RWPE1 (cell line): ENCODE measurements at regions not wholly inside any gene's neighbourhood (a gene's known extent, or its start where the extent isn't known, plus 50 kb on each side); places are given as distances from the start of the nearest gene placed in this dataset.

Source experiments
- CTCF ChIA-PET: fragments of 350-600 bp; sonication (Branson Sonifier 250); formaldehyde crosslinking; extraction: SDS; loops from one replicate; lab custom pipeline; 2021; lab: Yijun Ruan, JAX
- POLR2A ChIA-PET: fragments of 400-600 bp; formaldehyde crosslinking; extraction: SDS; loops from one replicate; lab custom pipeline; 2020; ENCODE audit warnings: antibody characterized with exemption; ENCODE audit not compliant: low non-redundant PET; lab: Yijun Ruan, JAX
- DNase-seq: peaks from one replicate; pipeline ENCODE4 v3.0.0; 2012; ENCODE audit warnings: low spot score
- H3K27ac ChIP-seq: fragments of 450-650 bp; 2 replicates; pipeline ENCODE4 v1.5.1; 2017
- CTCF ChIP-seq: fragments of 450-650 bp; conservative IDR thresholded peaks from 2 replicates; pipeline ENCODE4 v1.5.1; 2017; ENCODE audit warnings: low read depth, mild to moderate bottlenecking

GRCh38 chr4:111720866-111721265 is 424.4 kb upstream of the FAM241A start:
- ChIA-PET CTCF (no interaction called here), POLR2A (no interaction called here)
- H3K27ac ChIP-seq, result no peak overlapping the region
- DNase-seq, result no peak
- TF ChIP-seq CTCF, result no peak

- H3K27ac ChIP-seq, result no peak overlapping the region
- TF ChIP-seq CTCF, result no peak
- ChIA-PET CTCF (no interaction called here), POLR2A (no interaction called here)
- DNase-seq, result no peak
Measured at GRCh38 chr4:111722213-111722720, 423.0 kb upstream of the FAM241A start.

GRCh38 chr4:111736516-111736915 is 408.7 kb upstream of the FAM241A start:
- DNase-seq, result no peak
- H3K27ac ChIP-seq, result no peak overlapping the region
- CTCF ChIA-PET, result interaction anchor here (0.6 kb wide), 1 partner anchor 125 kb away, joined by 5 read pairs; no protein-coding TSS in a partner anchor
- no peak for TF ChIP-seq CTCF
- POLR2A ChIA-PET, result no interaction called here

GRCh38 chr4:111744847-111745246 is 400.4 kb upstream of the FAM241A start:
- POLR2A ChIA-PET, result no interaction called here
- no peak for TF ChIP-seq CTCF
- CTCF ChIA-PET, result no interaction called here

DNA sequence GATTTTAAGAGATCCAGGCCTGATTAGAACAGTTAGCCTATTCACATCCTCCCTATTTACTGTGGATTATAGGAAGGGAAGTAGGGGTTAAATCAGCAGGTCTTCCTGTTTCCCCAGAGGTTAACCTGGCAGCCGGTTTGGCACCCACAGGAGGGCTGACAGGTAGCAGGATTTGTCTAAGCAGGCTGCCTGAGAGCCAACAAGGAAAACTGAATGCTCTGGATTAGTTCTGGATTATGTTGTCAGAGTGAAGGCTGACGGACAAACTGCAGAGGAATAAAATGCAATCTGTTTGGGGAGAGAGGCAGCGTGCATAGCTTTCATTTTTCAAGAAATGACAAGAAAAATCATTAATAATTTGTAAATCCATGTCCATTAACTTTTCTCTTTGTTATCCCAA is 397.1 kb upstream of the FAM241A start:
- no peak for DNase-seq
- H3K27ac ChIP-seq, result no peak overlapping the region
- ChIA-PET CTCF (no interaction called here), POLR2A (no interaction called here)
- no peak for TF ChIP-seq CTCF

More at GRCh38 chr4:111744847-111745246, 400.4 kb upstream of the FAM241A start:
- no peak for DNase-seq
- no peak overlapping the region for H3K27ac ChIP-seq

- TF ChIP-seq CTCF, result no peak
- DNase-seq, result no peak
- ChIA-PET POLR2A (no interaction called here), CTCF (interaction anchor here (0.7 kb wide), 1 partner anchor 1581 kb away, joined by 3 read pairs; no protein-coding TSS in a partner anchor)
- H3K27ac ChIP-seq, result no peak overlapping the region
Measured at GRCh38 chr4:111754003-111754402, 391.3 kb upstream of the FAM241A start.

GRCh38 chr4:111755571-111755970 is 389.7 kb upstream of the FAM241A start:
- no peak for TF ChIP-seq CTCF
- ChIA-PET CTCF (no interaction called here), POLR2A (no interaction called here)
- H3K27ac ChIP-seq, result no peak overlapping the region
- no peak for DNase-seq
